IMR-90 (cell line): ENCODE measurements at regions not wholly inside any gene's neighbourhood (a gene's known extent, or its start where the extent isn't known, plus 50 kb on each side); places are given as distances from the start of the nearest gene placed in this dataset.

Experiments used
- ATAC-seq: fragments of 200-7000 bp; cut with Tn5 transposase; 2 replicates; pipeline ENCODE4 v1.9.1; 2020; ENCODE audit warnings: low read depth, mild to moderate bottlenecking, moderate library complexity
- BruUV-seq: library from RNA; stranded (reverse); fragments of 400-500 nt; replicated peaks from 2 replicates; lab custom pipeline; 2021; lab: Mats Ljungman, UMichigan
- CTCF ChIA-PET: fragments of 300-600 bp; formaldehyde crosslinking; extraction: SDS; loops from one replicate; lab custom pipeline; 2021; ENCODE audit warnings: antibody characterized with exemption; lab: Yijun Ruan, JAX
- POLR2A ChIA-PET: fragments of 300-600 bp; sonication (Branson Sonifier 250); formaldehyde crosslinking; loops from one replicate; lab custom pipeline; 2022; ENCODE audit warnings: antibody characterized with exemption; ENCODE audit not compliant: unreplicated experiment; lab: Charles Lee
- DNase-seq: peaks from one replicate; pipeline ENCODE4 v3.0.0; 2013
- H2AFZ ChIP-seq: replicated peaks from 2 replicates; pipeline ENCODE3; 2013; ENCODE audit warnings: low read length, mild to moderate bottlenecking; ENCODE audit not compliant: poor library complexity
- H2AK5ac ChIP-seq: 2 replicates; pipeline ENCODE4 v1.6.1; 2013; ENCODE audit warnings: low read depth, low read length, inconsistent platforms
- H2AK9ac ChIP-seq: replicated peaks from 2 replicates; pipeline ENCODE3; 2013; ENCODE audit warnings: mild to moderate bottlenecking, low read depth, low read length, moderate library complexity; ENCODE audit not compliant: poor library complexity
- H2BK120ac ChIP-seq: 2 replicates; pipeline ENCODE4 v1.6.1; 2013; ENCODE audit warnings: low read depth, low read length, inconsistent platforms
- H2BK15ac ChIP-seq: 3 replicates; pipeline ENCODE4 v1.6.1; 2013; ENCODE audit warnings: low read depth, low read length, inconsistent platforms
- H2BK20ac ChIP-seq: 2 replicates; pipeline ENCODE4 v1.6.1; 2013; ENCODE audit warnings: low read depth, mild to moderate bottlenecking, inconsistent platforms, low read length, moderate library complexity
- H2BK5ac ChIP-seq: 2 replicates; pipeline ENCODE4 v1.6.1; 2013; ENCODE audit warnings: mild to moderate bottlenecking, low read depth, low read length, inconsistent platforms; ENCODE audit not compliant: poor library complexity, severe bottlenecking
- H3K14ac ChIP-seq: replicated peaks from 2 replicates; pipeline ENCODE4 v1.6.1; 2013; ENCODE audit warnings: low read depth, low read length, inconsistent platforms
- H3K18ac ChIP-seq: 2 replicates; pipeline ENCODE4 v1.6.1; 2013; ENCODE audit warnings: low read depth, low read length, control low read depth
- H3K23ac ChIP-seq: 2 replicates; pipeline ENCODE4 v1.6.1; 2013; ENCODE audit warnings: low read depth, low read length, inconsistent platforms
- H3K27ac ChIP-seq: 2 replicates; pipeline ENCODE4 v1.5.1; 2013; ENCODE audit warnings: mild to moderate bottlenecking, control low read depth, low read length; ENCODE audit not compliant: insufficient read depth
- H3K27me3 ChIP-seq: 2 replicates; pipeline ENCODE4 v1.6.1; 2013; ENCODE audit warnings: low read length; ENCODE audit not compliant: control insufficient read depth, insufficient read depth
- H3K36me3 ChIP-seq: 2 replicates; pipeline ENCODE4 v1.6.1; 2013; ENCODE audit warnings: low read length, mixed read lengths; ENCODE audit not compliant: control insufficient read depth, insufficient read depth
- H3K4ac ChIP-seq: 2 replicates; pipeline ENCODE4 v1.6.1; 2013; ENCODE audit warnings: low read depth, low read length, inconsistent platforms
- H3K4me1 ChIP-seq: 2 replicates; pipeline ENCODE4 v1.6.1; 2013; ENCODE audit warnings: low read length, mixed read lengths; ENCODE audit not compliant: control insufficient read depth, insufficient read depth
- H3K4me2 ChIP-seq: 2 replicates; pipeline ENCODE4 v1.6.1; 2013; ENCODE audit warnings: low read depth, mild to moderate bottlenecking, control low read depth, low read length, moderate library complexity
- H3K4me3 ChIP-seq: 2 replicates; pipeline ENCODE4 v1.5.1; 2013; ENCODE audit warnings: low read depth, mild to moderate bottlenecking, control low read depth, low read length, moderate library complexity; ENCODE audit not compliant: insufficient read depth
- H3K56ac ChIP-seq: 2 replicates; pipeline ENCODE4 v1.6.1; 2013; ENCODE audit warnings: low read length, inconsistent platforms; ENCODE audit not compliant: insufficient read depth; ENCODE audit errors: extremely low read depth
- H3K79me1 ChIP-seq, 2 experiments: 2 replicates each; pipeline ENCODE4 v1.6.1; 2013; ENCODE audit warnings: low read length in 2 of 2, inconsistent platforms in 1 of 2, low read depth in 1 of 2
- H3K9ac ChIP-seq: 2 replicates; pipeline ENCODE4 v1.6.1; 2013; ENCODE audit warnings: low read depth, low read length, control low read depth
- H3K9me1 ChIP-seq: 2 replicates; pipeline ENCODE4 v1.6.1; 2013; ENCODE audit warnings: low read length, inconsistent platforms; ENCODE audit not compliant: insufficient read depth
- H3K9me3 ChIP-seq: 2 replicates; pipeline ENCODE4 v1.6.1; 2013; ENCODE audit warnings: low read length; ENCODE audit not compliant: control insufficient read depth, insufficient read depth
- H4K20me1 ChIP-seq: 2 replicates; pipeline ENCODE4 v1.6.1; 2013; ENCODE audit warnings: low read length, inconsistent platforms; ENCODE audit not compliant: insufficient read depth
- H4K5ac ChIP-seq: 2 replicates; pipeline ENCODE4 v1.6.1; 2013; ENCODE audit warnings: mild to moderate bottlenecking, low read depth, low read length, control low read depth
- H4K8ac ChIP-seq, 2 experiments: 2 replicates each; pipeline ENCODE4 v1.6.1; 2013; ENCODE audit warnings: low read depth in 2 of 2, low read length in 2 of 2, control low read depth in 1 of 2, inconsistent platforms in 1 of 2
- H4K91ac ChIP-seq: 2 replicates; pipeline ENCODE4 v1.6.1; 2013; ENCODE audit warnings: low read depth, low read length, inconsistent platforms; ENCODE audit not compliant: insufficient read depth
- CEBPB ChIP-seq: IDR thresholded peaks from 2 replicates; pipeline ENCODE4 v1.6.1; 2012; ENCODE audit warnings: low read depth, low read length, improper control_type of control experiment
- CHD1 ChIP-seq: IDR thresholded peaks from 2 replicates; pipeline ENCODE4 v1.6.1; 2012; ENCODE audit warnings: low read depth, low read length, improper control_type of control experiment
- ELK1 ChIP-seq: fragments of 150-350 bp; IDR thresholded peaks from 2 replicates; pipeline ENCODE4 v1.6.1; 2016; ENCODE audit warnings: low read depth, mild to moderate bottlenecking, low read length, moderate library complexity, borderline replicate concordance
- FOS ChIP-seq: fragments of 150-350 bp; IDR thresholded peaks from 2 replicates; pipeline ENCODE4 v1.6.1; 2016; ENCODE audit warnings: low read depth, low read length
- MAZ ChIP-seq: IDR thresholded peaks from 2 replicates; pipeline ENCODE4 v1.6.1; 2012; ENCODE audit warnings: low read depth, mild to moderate bottlenecking, low read length, improper control_type of control experiment, moderate library complexity, borderline replicate concordance
- MXI1 ChIP-seq: IDR thresholded peaks from 2 replicates; pipeline ENCODE4 v1.6.1; 2012; ENCODE audit warnings: low read depth, mild to moderate bottlenecking, low read length, moderate library complexity, borderline replicate concordance
- NFE2L2 ChIP-seq: fragments of 150-350 bp; IDR thresholded peaks from 2 replicates; pipeline ENCODE4 v1.6.1; 2016; ENCODE audit warnings: low read depth, mild to moderate bottlenecking, low read length
- POLR2A ChIP-seq: IDR thresholded peaks from 2 replicates; pipeline ENCODE4 v1.6.1; 2012; ENCODE audit warnings: mild to moderate bottlenecking, low read depth, low read length
- RAD21 ChIP-seq: IDR thresholded peaks from 2 replicates; pipeline ENCODE4 v1.6.1; 2012; ENCODE audit warnings: low read length, improper control_type of control experiment
- RCOR1 ChIP-seq: IDR thresholded peaks from 2 replicates; pipeline ENCODE4 v1.6.1; 2012; ENCODE audit warnings: mild to moderate bottlenecking, low read length, improper control_type of control experiment; ENCODE audit not compliant: insufficient replicate concordance
- RFX5 ChIP-seq: IDR thresholded peaks from 2 replicates; pipeline ENCODE4 v1.8.0; 2012; ENCODE audit warnings: low read depth, mild to moderate bottlenecking, low read length, moderate library complexity
- SMC3 ChIP-seq: fragments of 150-350 bp; IDR thresholded peaks from 2 replicates; pipeline ENCODE4 v1.6.1; 2016; ENCODE audit warnings: low read depth, mild to moderate bottlenecking, antibody characterized with exemption, low read length, moderate library complexity
- USF2 ChIP-seq: fragments of 150-350 bp; IDR thresholded peaks from 2 replicates; pipeline ENCODE4 v1.6.1; 2017; ENCODE audit warnings: mild to moderate bottlenecking, antibody characterized with exemption, low read length, low read depth
- WGBS, 2 experiments: methylation state at CpG; one replicate each; pipeline versions ENCODE4 v1.1.5 to v1.1.7; 2013; ENCODE audit warnings: missing lambda C conversion rate in 2 of 2; ENCODE audit not compliant: insufficient read length in 1 of 2; ENCODE audit errors: extremely low coverage in 2 of 2; 5-methylcytosine and 5-hydroxymethylcytosine counted together
- dilution Hi-C: fragments of 300-500 bp; cut with HindIII; formaldehyde crosslinking; loops from one replicate; pipeline ENCODE4 v1.14.3; 2018; ENCODE audit warnings: low sequenced_read_pairs; ENCODE audit not compliant: unreplicated experiment
- in situ Hi-C: fragments of 300-500 bp; cut with MboI; formaldehyde crosslinking; loops from 3 replicates; pipeline ENCODE4 v1.14.3; 2019; ENCODE audit warnings: low sequenced_read_pairs, inconsistent platforms, mixed read lengths
- intact Hi-C: fragments of 100-400 bp; cut with micrococcal nuclease; formaldehyde crosslinking; loops from 2 replicates; pipeline ENCODE4 v1.10.0; 2022

- Histone ChIP-seq H3K9me3 (no peaks in the 10 kb centered on the region), H4K5ac (no peak overlapping the region), H3K18ac (no peak overlapping the region), H3K27me3 (no peaks in the 10 kb centered on the region), H3K4me2 (no peak overlapping the region), H3K9ac (no peak overlapping the region), H3K4me1 (no peaks in the 10 kb centered on the region), H3K36me3 (no peaks in the 10 kb centered on the region), H2AK9ac (no peak overlapping the region), H3K14ac (no peak overlapping the region), H3K9me1 (no peaks in the 10 kb centered on the region), H3K27ac (no peak overlapping the region), H4K20me1 (no peaks in the 10 kb centered on the region), H2AK5ac (no peak overlapping the region), H2BK5ac (no peak overlapping the region), H3K4me3 (no peak overlapping the region), H3K23ac (no peak overlapping the region), H2BK20ac (no peak overlapping the region), H3K4ac (no peak overlapping the region), H2AFZ (no peak overlapping the region), H4K91ac (no peak overlapping the region), H2BK15ac (no peak overlapping the region), H2BK120ac (no peak overlapping the region), H3K56ac (no peak overlapping the region), H3K79me1 (no peaks in the 10 kb centered on the region), H4K8ac (no peak overlapping the region)
- ATAC-seq (no peak), DNase-seq (no peak)
- BruUV-seq: no TSS peak
- intact Hi-C loops (no loop called here), in situ Hi-C loops (no loop called here), dilution Hi-C loops (no loop called here)
- WGBS, 2 experiments: no CpG with 5 or more reads among the region's 1 CpG
- ChIA-PET POLR2A (no interaction called here), CTCF (no interaction called here)
- TF ChIP-seq RCOR1 (no peak), POLR2A (no peak), SMC3 (no peak), MAZ (no peak), MXI1 (no peak), USF2 (no peak), RFX5 (no peak), NFE2L2 (no peak), CHD1 (no peak), CEBPB (no peak), RAD21 (no peak), ELK1 (no peak), FOS (no peak)
Observed at GRCh38 chr5:164449460-164449859, 944.0 kb downstream of the MAT2B start.
